SH-SY5Y (cell line): ENCODE measurements at regions not wholly inside any gene's neighbourhood (a gene's known extent, or its start where the extent isn't known, plus 50 kb on each side); places are given as distances from the start of the nearest gene placed in this dataset.

ENCODE experiments used
- GATA2 ChIP-seq: IDR thresholded peaks from 2 replicates; pipeline ENCODE4 v1.6.1; 2011; ENCODE audit warnings: mild to moderate bottlenecking, low read depth, low read length
- GATA3 ChIP-seq: IDR thresholded peaks from 2 replicates; pipeline ENCODE4 v1.6.1; 2011; ENCODE audit warnings: low read depth, mild to moderate bottlenecking, low read length, moderate library complexity

- TF ChIP-seq GATA2 (no peak), GATA3 (no peak)
Measured at GRCh38 chr3:146783446-146783845, 178.3 kb upstream of the PLSCR5 start.
